Mononuclear cell (primary cell): ENCODE measurements at regions not wholly inside any gene's neighbourhood (a gene's known extent, or its start where the extent isn't known, plus 50 kb on each side); places are given as distances from the start of the nearest gene placed in this dataset.
"Not testable (repeated sequence)": the region's sequence is repeated elsewhere in the genome, so short reads cannot be mapped to it uniquely, and the experiment has no call there.

Experiments used
- H3K27me3 ChIP-seq: 2 replicates; pipeline ENCODE4 v1.6.0; 2011; ENCODE audit warnings: low read length, control low read depth; ENCODE audit not compliant: insufficient read depth
- H3K4me1 ChIP-seq: 2 replicates; pipeline ENCODE4 v1.5.1; 2011; ENCODE audit warnings: mild to moderate bottlenecking, low read length, control low read depth; ENCODE audit not compliant: insufficient read depth
- H3K4me3 ChIP-seq: 2 replicates; pipeline ENCODE4 v1.5.1; 2011; ENCODE audit warnings: mild to moderate bottlenecking, low read length, moderate library complexity
- H3K9me3 ChIP-seq: 2 replicates; pipeline ENCODE4 v1.5.1; 2011; ENCODE audit warnings: low read depth, mild to moderate bottlenecking, control low read depth, low read length

- Histone ChIP-seq H3K27me3 (no peaks in the 10 kb centered on the region), H3K4me3 (no peak overlapping the region), H3K9me3 (no peaks in the 10 kb centered on the region)
Measured at GRCh38 chr6:56730663-56731529, 88.2 kb upstream of the DST start.

GRCh38 chr6:56729719-56730118, 87.0 kb upstream of the DST start:
- Histone ChIP-seq H3K4me1 (peaks cover 3% of the 10 kb centered on the region), H3K27me3 (no peaks in the 10 kb centered on the region), H3K4me3 (no peak overlapping the region), H3K9me3 (no peaks in the 10 kb centered on the region)

More at GRCh38 chr6:56730663-56731529, 88.2 kb upstream of the DST start:
- peaks cover 3% of the 10 kb centered on the region for H3K4me1 ChIP-seq

- not testable (repeated sequence) for H3K4me3 ChIP-seq, H3K4me1 ChIP-seq, H3K27me3 ChIP-seq, H3K9me3 ChIP-seq
Measured at GRCh38 chr6:56729166-56729565, 86.5 kb upstream of the DST start.

DNA sequence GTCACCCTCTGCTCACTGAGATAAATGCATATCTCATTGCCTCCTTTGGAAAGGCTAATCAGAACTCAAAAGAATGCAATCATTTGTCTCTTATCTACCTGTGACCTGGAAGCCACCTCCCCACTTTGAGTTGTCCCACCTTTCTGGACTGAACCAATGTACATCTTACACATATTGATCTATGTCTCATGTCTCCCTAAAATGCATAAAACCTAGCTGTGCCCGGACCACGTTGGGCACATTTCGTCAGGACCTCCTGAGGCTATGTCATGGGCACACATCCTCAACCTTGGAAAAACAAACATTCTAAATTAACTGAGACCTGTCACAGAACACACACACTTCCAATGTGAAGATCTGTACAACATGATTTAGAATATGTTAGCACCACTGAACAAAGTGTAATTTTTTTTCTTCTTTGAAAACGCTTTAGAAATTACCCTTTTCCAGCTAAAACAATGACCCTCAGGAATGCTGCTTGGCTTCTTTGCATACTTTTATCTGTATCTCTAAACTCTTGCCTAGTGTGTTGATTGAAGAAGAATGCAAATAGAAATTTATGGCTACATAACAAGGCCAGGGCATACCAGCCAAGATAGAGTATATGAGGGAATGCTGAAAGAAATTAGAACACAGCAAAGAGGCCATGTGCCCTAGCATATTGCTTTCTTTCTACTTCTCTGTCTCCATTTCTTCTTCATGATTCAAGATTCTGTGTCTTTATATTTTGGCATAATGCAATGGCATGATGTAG, 84.6 kb upstream of the DST start:
- Histone ChIP-seq H3K4me3 (no peak overlapping the region), H3K4me1 (no peaks in the 10 kb centered on the region), H3K9me3 (no peaks in the 10 kb centered on the region), H3K27me3 (no peaks in the 10 kb centered on the region)

DNA sequence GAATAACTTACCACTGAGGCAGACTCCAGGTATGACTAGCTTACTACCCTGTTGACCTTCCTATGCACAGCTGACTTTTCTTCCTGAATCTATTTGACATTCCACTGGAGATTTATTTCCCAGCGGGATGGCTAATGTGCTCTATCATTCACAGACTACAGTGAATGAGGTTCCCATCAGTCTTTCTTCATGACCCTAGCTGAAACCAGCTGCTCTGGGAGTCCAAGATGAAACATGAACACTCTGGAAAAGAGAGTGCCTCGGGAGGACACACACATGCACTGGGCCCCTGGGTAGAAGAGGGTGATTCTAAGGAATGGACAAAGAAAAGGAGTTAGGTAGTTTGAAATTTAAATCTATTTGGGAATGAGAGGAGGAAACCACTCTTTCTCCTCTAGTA, 82.6 kb upstream of the DST start:
- no peak overlapping the region for H3K4me3 ChIP-seq
- no peaks in the 10 kb centered on the region for H3K4me1 ChIP-seq
- H3K9me3 ChIP-seq = no peaks in the 10 kb centered on the region
- H3K27me3 ChIP-seq = no peaks in the 10 kb centered on the region

DNA sequence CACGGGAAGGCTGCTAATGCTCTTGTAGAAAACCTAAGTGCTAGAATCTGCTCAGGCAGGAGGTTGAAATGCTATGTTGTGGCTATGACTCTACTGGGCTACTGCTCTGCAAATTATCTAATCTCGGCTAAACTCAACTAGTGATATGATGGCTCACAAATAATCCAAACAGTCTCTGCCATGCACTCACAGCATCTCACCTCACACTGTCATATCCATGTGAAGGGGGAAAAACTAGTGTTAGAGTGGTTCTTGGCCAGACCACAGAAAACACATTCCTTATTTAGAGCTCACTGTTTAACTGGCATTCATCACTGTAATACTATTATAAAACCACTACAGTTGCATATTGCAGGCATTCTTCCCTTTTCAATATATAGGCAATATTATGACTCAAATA, 81.8 kb upstream of the DST start:
- no peak overlapping the region for H3K4me3 ChIP-seq
- no peaks in the 10 kb centered on the region for H3K27me3 ChIP-seq
- H3K4me1 ChIP-seq = no peaks in the 10 kb centered on the region
- no peaks in the 10 kb centered on the region for H3K9me3 ChIP-seq

GRCh38 chr6:56720882-56721281, 78.2 kb upstream of the DST start:
- Histone ChIP-seq H3K4me1 (no peaks in the 10 kb centered on the region), H3K27me3 (no peaks in the 10 kb centered on the region)

GRCh38 chr6:56720202-56720601, 77.5 kb upstream of the DST start:
- not testable (repeated sequence) for H3K9me3 ChIP-seq, H3K27me3 ChIP-seq, H3K4me1 ChIP-seq, H3K4me3 ChIP-seq

More at GRCh38 chr6:56720882-56721281, 78.2 kb upstream of the DST start:
- no peaks in the 10 kb centered on the region for H3K9me3 ChIP-seq
- H3K4me3 ChIP-seq = no peak overlapping the region

GRCh38 chr6:56719315-56720058, 76.8 kb upstream of the DST start:
- H3K9me3 ChIP-seq, H3K4me3 ChIP-seq, H3K27me3 ChIP-seq, H3K4me1 ChIP-seq: not testable (repeated sequence)

DNA sequence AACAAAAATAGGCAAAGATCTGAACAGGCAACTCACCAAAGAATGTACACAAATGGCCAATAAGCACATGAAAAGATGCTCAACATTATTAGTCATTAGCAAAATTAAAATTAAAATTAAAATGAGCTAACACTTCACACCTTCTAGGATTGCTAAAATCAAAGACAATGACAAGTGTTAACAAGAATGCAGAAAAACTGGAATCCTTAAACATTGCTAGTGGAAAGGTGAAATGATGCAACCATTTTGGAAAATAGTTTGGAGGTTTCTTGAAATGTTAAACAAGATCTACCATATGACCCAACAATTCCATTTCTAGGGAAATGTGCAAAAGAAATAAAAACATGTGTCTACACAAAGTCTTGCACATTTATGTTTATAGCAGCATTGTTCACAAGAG, 75.5 kb upstream of the DST start:
- no peaks in the 10 kb centered on the region for H3K9me3 ChIP-seq
- no peaks in the 10 kb centered on the region for H3K27me3 ChIP-seq
- no peaks in the 10 kb centered on the region for H3K4me1 ChIP-seq
- H3K4me3 ChIP-seq = no peak overlapping the region

- Histone ChIP-seq H3K4me3 (no peak overlapping the region), H3K4me1 (no peaks in the 10 kb centered on the region), H3K9me3 (no peaks in the 10 kb centered on the region), H3K27me3 (no peaks in the 10 kb centered on the region)
Measured at GRCh38 chr6:56716229-56716628, 73.5 kb upstream of the DST start.

DNA sequence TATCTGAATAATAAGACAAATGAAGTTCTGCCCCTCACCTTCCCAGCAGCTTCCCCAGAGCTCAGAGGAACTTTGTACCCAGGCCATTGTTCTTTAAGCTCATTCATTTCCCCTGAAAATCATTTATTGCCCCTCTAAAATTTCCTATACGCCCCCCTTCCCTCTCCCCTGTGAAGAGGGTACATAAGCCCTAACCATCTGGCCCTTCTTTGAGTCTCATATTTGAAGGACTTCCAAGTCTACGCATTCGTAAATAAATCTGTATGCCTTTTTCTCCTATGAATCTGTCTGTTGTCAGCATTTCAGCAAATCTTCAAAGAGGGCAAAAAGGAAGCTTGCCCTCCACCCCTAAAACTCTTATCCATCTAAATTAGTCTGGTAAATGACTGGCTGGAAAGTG, 73.1 kb upstream of the DST start:
- H3K4me3 ChIP-seq = no peak overlapping the region
- no peaks in the 10 kb centered on the region for H3K27me3 ChIP-seq
- H3K4me1 ChIP-seq = no peaks in the 10 kb centered on the region
- no peaks in the 10 kb centered on the region for H3K9me3 ChIP-seq

- H3K27me3 ChIP-seq = no peaks in the 10 kb centered on the region
- no peak overlapping the region for H3K4me3 ChIP-seq
- H3K4me1 ChIP-seq = no peaks in the 10 kb centered on the region
- no peaks in the 10 kb centered on the region for H3K9me3 ChIP-seq
Measured at GRCh38 chr6:56714982-56715456, 72.3 kb upstream of the DST start.

DNA sequence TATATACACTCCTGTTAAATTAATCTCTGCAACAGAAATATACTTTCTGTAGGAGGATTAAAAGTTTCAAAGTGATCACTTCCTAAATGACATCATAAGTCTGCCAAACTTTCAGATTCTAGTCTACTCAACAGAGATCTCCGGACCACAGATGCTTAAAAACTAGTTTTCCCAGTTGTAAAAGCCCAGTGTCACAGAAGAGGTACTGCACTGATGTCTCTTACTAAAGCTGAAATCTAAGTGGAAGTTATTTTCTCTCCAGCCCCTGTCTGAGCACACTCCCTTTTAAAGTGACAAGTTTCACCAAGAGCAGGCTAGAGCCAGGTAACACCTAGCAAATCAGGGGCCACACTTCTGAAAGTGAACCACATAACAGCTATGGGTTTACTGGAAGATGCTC, 71.6 kb upstream of the DST start:
- H3K4me1 ChIP-seq = no peaks in the 10 kb centered on the region
- H3K9me3 ChIP-seq = no peaks in the 10 kb centered on the region
- H3K27me3 ChIP-seq = no peaks in the 10 kb centered on the region
- H3K4me3 ChIP-seq = no peak overlapping the region

GRCh38 chr6:56713254-56713672, 70.6 kb upstream of the DST start:
- peaks cover 3% of the 10 kb centered on the region for H3K4me1 ChIP-seq
- H3K27me3 ChIP-seq = no peaks in the 10 kb centered on the region
- H3K9me3 ChIP-seq = no peaks in the 10 kb centered on the region
- no peak overlapping the region for H3K4me3 ChIP-seq
